GM12865 (cell line): ENCODE measurements at regions not wholly inside any gene's neighbourhood (a gene's known extent, or its start where the extent isn't known, plus 50 kb on each side); places are given as distances from the start of the nearest gene placed in this dataset.

ENCODE experiments used
- DNase-seq: peaks from one replicate; pipeline ENCODE4 v3.0.0; 2010; ENCODE audit warnings: low read depth
- H3K4me3 ChIP-seq: 2 replicates; pipeline ENCODE4 v1.5.1; 2011; ENCODE audit warnings: mild to moderate bottlenecking, low read depth, low read length, control low read depth
- TF ChIP-seq, protein P1 (sequence below): IDR thresholded peaks from 2 replicates; pipeline ENCODE4 v1.5.1; 2011; ENCODE audit warnings: low read length, control low read depth, low read depth, inconsistent platforms; ENCODE audit not compliant: insufficient read depth; ENCODE audit errors: missing control alignments

DNA sequence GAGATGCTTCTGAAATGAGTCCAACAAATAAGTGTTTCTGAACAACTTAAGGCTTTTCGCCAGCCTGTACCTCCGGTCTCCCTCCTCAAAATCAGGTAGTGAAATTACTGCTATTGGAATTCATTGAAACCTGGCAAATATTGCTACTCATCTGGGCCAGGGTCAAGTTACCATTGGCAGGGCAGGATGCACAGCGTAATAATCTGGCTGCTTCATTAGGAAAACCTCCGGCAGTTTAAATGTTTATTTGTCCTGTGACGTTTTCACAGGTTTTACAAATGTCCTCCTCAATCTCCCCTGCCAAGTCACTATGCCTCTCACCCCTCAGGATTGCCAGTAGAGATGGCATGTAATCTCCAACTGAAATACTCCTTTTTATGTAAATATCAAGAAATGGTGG, 92.6 kb upstream of the KDR start:
- DNase-seq: no peak
- H3K4me3 ChIP-seq: no peak overlapping the region
- TF ChIP-seq, protein P1, sequence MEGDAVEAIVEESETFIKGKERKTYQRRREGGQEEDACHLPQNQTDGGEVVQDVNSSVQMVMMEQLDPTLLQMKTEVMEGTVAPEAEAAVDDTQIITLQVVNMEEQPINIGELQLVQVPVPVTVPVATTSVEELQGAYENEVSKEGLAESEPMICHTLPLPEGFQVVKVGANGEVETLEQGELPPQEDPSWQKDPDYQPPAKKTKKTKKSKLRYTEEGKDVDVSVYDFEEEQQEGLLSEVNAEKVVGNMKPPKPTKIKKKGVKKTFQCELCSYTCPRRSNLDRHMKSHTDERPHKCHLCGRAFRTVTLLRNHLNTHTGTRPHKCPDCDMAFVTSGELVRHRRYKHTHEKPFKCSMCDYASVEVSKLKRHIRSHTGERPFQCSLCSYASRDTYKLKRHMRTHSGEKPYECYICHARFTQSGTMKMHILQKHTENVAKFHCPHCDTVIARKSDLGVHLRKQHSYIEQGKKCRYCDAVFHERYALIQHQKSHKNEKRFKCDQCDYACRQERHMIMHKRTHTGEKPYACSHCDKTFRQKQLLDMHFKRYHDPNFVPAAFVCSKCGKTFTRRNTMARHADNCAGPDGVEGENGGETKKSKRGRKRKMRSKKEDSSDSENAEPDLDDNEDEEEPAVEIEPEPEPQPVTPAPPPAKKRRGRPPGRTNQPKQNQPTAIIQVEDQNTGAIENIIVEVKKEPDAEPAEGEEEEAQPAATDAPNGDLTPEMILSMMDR: no peak

DNA sequence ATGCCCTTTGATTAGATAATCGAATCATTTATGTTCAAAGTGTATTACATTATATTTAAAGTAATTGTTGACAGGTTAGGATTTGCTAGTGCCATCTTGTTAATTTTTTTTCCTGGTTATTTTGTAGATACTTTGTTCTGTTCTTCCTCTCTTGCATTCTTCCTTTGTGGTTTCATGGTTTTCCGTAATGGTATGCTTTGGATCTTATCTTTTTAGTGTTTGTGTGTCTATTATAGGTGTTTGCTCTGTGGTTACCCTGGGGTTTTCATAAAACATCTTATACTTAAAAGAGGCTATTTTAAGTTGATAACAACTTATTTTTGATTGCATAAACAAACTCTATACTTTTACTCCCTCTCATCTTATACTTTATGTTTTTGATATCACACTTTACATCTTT, 108.2 kb upstream of the SRD5A3 start:
- no peak overlapping the region for H3K4me3 ChIP-seq
- DNase-seq: no peak
- TF ChIP-seq, protein P1: no peak

DNA sequence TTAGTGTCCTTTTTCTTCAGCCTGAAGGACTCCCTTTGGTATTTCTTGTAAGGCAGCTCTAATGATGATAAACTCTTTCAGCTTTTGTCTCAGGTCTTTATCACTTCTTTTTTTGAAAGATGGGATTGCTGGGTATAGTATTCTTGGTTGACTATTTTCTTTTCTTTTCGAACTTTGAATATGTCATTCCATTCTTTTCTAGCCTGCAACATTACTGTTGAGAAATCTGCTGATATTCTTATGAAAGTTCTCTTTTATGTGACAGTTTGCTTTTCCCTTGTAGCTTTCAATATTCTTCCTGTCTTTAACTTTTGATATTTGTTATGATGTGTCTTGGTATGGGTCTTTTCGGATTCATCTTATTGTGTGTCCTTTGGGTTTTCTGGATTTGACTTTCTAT, 107.6 kb upstream of the SRD5A3 start:
- no peak for DNase-seq
- TF ChIP-seq, protein P1: no peak
- no peak overlapping the region for H3K4me3 ChIP-seq

DNA sequence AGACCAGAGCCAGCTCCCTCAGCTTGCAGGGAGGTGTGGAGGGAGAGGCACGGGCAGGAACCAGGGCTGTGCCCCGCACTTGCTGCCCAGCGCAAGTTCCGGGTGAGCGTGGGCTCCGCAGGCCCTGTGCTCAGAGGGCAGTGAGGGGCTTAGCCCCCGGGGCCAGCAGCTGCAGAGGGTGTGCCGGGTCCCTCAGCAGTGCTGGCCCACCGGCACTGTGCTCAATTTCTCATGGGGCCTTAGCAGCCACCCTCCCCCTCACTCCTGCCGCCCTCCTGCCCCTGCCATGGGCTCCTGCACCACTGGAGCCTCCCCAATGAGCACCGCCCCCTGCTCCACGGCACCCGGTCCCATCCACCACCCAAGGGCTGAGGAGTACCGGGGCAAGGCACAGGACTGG, 104.6 kb upstream of the SRD5A3 start:
- no peak overlapping the region for H3K4me3 ChIP-seq
- TF ChIP-seq, protein P1: no peak
- no peak for DNase-seq

DNA sequence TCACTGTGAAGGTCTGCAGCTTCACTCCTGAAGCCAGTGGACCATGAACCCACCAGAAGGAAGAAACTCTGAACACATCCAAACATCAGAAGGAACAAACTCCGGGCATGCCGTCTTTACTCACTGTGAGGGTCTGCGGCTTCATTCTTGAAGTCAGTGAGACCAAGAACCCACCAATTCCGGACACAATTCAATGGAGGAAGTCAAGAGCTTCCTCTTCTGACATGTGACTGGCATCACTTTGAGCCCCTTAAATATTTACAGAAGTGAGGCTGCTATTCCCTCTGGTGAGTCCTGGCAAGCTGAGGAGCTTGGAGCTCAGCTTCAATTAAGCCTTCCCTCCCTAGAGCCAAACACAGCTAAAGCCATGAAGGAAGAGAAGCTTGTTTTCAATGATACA, 103.5 kb upstream of the SRD5A3 start:
- no peak for DNase-seq
- TF ChIP-seq, protein P1: no peak
- no peak overlapping the region for H3K4me3 ChIP-seq

DNA sequence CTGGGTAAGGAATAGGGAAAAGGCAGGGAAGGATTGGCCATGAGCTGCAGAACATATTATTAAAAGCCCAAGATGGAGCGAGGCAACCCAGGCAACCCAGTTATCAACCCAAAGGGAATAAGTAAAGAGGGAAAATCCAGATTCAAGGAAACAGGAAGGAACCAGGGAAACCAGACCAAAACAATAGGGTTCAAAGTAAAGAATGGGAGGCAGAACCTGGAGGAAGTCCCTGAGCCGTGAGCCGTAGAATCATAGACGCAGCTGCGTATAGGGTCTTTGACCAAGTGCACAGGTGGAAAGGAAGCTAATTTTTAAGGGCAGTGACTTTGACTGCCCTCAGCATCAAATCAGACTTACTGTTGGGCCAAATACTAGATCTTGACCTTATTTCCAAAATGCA, 98.5 kb upstream of the SRD5A3 start:
- TF ChIP-seq, protein P1: no peak
- no peak overlapping the region for H3K4me3 ChIP-seq
- DNase-seq: no peak

DNA sequence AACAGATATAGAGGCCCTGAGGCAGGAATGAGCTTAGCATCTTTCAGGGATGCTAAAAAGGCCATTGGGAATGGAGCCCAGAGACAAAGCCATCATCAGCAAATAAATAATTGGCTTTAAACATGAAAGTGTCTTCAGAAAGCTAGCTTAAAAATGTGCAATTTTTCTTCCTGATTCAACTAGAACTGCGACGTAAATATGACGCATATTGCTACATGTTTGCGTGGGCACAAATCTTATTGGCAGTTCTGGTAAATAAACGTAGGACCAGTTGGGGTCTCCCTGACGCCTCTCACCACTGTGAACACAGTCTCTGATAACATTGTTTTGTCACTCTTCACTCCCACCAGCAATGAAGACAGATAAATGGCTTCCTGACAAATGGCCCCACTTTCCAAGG, 97.3 kb upstream of the SRD5A3 start:
- no peak overlapping the region for H3K4me3 ChIP-seq
- no peak for DNase-seq
- TF ChIP-seq, protein P1: no peak
